BJ (cell line): ENCODE measurements at regions not wholly inside any gene's neighbourhood (a gene's known extent, or its start where the extent isn't known, plus 50 kb on each side); places are given as distances from the start of the nearest gene placed in this dataset.

ENCODE experiments used
- CTCF ChIA-PET: fragments of 350-600 bp; formaldehyde crosslinking; extraction: SDS; loops from one replicate; lab custom pipeline; 2021; ENCODE audit warnings: antibody characterized with exemption, inconsistent platforms; lab: Yijun Ruan, JAX
- POLR2A ChIA-PET: fragments of 300-600 bp; sonication (Branson Sonifier 250); formaldehyde crosslinking; extraction: SDS; loops from one replicate; lab custom pipeline; 2021; ENCODE audit warnings: antibody characterized with exemption; lab: Charles Lee
- DNase-seq: peaks from one replicate; pipeline ENCODE4 v3.0.0-alpha.2; 2011; ENCODE audit warnings: low read depth
- H3K27me3 ChIP-seq: 2 replicates; pipeline ENCODE4 v1.6.0; 2011; ENCODE audit warnings: low read length; ENCODE audit not compliant: control insufficient read depth, insufficient read depth
- H3K36me3 ChIP-seq: 2 replicates; pipeline ENCODE4 v1.5.1; 2011; ENCODE audit warnings: low read length; ENCODE audit not compliant: control insufficient read depth, insufficient read depth
- H3K4me3 ChIP-seq: 2 replicates; pipeline ENCODE4 v1.5.1; 2011; ENCODE audit warnings: low read depth, mild to moderate bottlenecking, control low read depth, low read length
- CTCF ChIP-seq: IDR thresholded peaks from 2 replicates; pipeline ENCODE4 v1.5.1; 2011; ENCODE audit warnings: low read depth, mild to moderate bottlenecking, control low read depth, inconsistent platforms, low read length, moderate library complexity; ENCODE audit not compliant: insufficient read depth

DNA sequence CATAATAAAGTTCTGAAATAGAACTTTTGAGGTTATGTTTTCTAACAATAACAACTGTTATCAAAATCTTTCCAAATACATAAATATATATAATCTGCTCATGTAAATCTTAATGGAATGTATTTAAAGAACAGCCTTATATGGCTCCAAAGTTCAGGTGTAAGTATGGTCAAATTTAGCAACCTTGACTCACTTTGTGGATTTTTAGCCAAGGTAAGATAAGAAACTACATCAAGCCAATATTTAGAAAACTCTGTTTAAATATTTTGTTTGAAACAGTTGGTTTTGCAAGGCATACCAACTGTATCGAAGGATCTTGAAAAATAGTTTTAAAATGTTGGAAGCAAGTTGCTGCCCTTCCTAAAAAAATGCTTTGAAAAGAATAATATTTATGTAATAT, 228.9 kb upstream of the SEMA3D start:
- ChIA-PET CTCF (no interaction called here), POLR2A (no interaction called here)
- Histone ChIP-seq H3K36me3 (no peaks in the 10 kb centered on the region), H3K27me3 (no peaks in the 10 kb centered on the region), H3K4me3 (no peak overlapping the region)
- DNase-seq = no peak
- no peak for TF ChIP-seq CTCF

GRCh38 chr7:85413718-85414117, 226.9 kb upstream of the SEMA3D start:
- no peak for DNase-seq
- no peak for TF ChIP-seq CTCF
- H3K4me3 ChIP-seq = no peak overlapping the region
- H3K27me3 ChIP-seq = no peaks in the 10 kb centered on the region
- H3K36me3 ChIP-seq = no peaks in the 10 kb centered on the region
- ChIA-PET CTCF (interaction anchor here (0.6 kb wide), 1 partner anchor 1545 kb away, joined by 4 read pairs; no protein-coding TSS in a partner anchor), POLR2A (interaction anchor here (0.6 kb wide), 1 partner anchor 223 kb away, joined by 4 read pairs; no protein-coding TSS in a partner anchor)

- no peaks in the 10 kb centered on the region for H3K36me3 ChIP-seq
- no peak for TF ChIP-seq CTCF
- CTCF ChIA-PET = interaction anchor here (0.6 kb wide), 1 partner anchor 1544 kb away, joined by 4 read pairs; no protein-coding TSS in a partner anchor
- DNase-seq = no peak
- H3K27me3 ChIP-seq = no peaks in the 10 kb centered on the region
- POLR2A ChIA-PET = no interaction called here
- no peak overlapping the region for H3K4me3 ChIP-seq
Observed at GRCh38 chr7:85412912-85413311, 226.1 kb upstream of the SEMA3D start.

GRCh38 chr7:85407391-85407790, 220.5 kb upstream of the SEMA3D start:
- ChIA-PET CTCF (no interaction called here), POLR2A (no interaction called here)
- no peaks in the 10 kb centered on the region for H3K36me3 ChIP-seq
- no peaks in the 10 kb centered on the region for H3K27me3 ChIP-seq
- no peak for TF ChIP-seq CTCF
- DNase-seq = no peak
- H3K4me3 ChIP-seq = no peak overlapping the region

DNA sequence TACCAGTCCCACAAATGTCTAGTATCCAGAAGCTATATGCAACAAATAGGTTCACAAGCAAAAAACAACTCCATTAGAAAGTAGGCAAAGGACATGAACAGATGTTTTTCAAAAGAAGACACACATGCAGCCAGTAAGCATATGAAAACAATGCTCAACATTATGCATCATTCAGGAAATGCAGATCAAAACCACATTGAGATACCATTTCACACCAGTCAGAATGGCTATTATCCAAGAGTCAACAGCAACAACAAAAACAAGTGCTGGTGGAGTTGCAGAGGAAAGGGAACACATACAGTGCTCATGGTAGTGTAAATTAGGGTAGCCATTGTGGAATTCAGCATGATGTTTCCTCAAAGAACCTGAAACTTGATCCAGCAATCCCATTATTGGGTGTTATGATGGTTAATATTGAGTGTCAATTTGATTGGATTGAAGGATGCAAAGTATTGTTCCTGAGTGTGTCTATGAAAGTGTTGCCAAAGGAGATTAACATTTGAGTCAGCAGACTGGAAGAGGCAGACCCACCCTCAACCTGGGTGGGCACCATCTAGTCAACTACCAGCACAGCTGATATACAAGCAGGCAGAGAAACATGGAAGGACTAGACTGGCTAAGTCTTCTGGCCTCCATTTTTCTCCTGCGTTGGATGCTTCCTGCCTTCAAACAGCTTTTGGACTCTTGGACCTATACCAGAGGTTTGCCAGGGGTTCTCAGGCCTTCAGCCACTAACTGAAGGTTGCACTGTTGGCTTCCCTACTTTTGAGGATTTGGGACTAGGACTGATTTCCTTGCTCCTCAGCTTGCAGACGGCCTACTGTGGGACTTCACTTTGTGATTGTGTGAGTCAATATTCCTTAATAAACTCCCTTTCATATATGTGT, 218.4 kb upstream of the SEMA3D start:
- ChIA-PET CTCF (no interaction called here), POLR2A (no interaction called here)
- TF ChIP-seq CTCF = no peak
- DNase-seq = no peak
- Histone ChIP-seq H3K27me3 (no peaks in the 10 kb centered on the region), H3K4me3 (no peak overlapping the region), H3K36me3 (no peaks in the 10 kb centered on the region)
